ENCODE measurements at regions not wholly inside any gene's neighbourhood (a gene's known extent, or its start where the extent isn't known, plus 50 kb on each side); places are given as distances from the start of the nearest gene placed in this dataset.

DNA sequence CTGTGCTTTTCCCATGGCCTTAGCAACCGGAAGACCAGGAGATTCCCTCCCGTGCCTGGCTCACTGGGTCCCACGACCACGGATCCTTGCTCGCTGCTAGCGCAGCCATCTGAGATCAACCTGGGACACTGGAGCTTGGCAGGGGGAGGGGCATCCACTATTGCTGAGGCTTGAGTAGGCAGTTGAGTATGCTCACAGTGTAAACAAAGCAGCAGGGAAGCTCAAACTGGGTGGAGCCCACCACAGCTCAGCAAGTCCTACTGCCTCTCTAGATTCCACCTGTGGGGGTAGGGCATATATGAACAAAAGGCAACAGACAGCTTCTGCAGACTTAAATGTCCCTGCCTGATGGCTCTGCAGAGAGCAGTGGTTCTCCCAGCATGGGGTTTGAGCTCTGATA, 697.0 kb downstream of the SORCS1 start:
- TF ChIP-seq, protein P1, sequence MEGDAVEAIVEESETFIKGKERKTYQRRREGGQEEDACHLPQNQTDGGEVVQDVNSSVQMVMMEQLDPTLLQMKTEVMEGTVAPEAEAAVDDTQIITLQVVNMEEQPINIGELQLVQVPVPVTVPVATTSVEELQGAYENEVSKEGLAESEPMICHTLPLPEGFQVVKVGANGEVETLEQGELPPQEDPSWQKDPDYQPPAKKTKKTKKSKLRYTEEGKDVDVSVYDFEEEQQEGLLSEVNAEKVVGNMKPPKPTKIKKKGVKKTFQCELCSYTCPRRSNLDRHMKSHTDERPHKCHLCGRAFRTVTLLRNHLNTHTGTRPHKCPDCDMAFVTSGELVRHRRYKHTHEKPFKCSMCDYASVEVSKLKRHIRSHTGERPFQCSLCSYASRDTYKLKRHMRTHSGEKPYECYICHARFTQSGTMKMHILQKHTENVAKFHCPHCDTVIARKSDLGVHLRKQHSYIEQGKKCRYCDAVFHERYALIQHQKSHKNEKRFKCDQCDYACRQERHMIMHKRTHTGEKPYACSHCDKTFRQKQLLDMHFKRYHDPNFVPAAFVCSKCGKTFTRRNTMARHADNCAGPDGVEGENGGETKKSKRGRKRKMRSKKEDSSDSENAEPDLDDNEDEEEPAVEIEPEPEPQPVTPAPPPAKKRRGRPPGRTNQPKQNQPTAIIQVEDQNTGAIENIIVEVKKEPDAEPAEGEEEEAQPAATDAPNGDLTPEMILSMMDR (conservative IDR thresholded peaks at IDR 0.05; ENCODE audit: low read length): no peak
- TF ChIP-seq EZH2phosphoT487 (IDR thresholded peaks at IDR 0.05; ENCODE audit: borderline replicate concordance, low read depth, low read length): no peak
